GM19455 (cell line): ENCODE measurements at regions not wholly inside any gene's neighbourhood (a gene's known extent, or its start where the extent isn't known, plus 50 kb on each side); places are given as distances from the start of the nearest gene placed in this dataset.

Experiments
- ATAC-seq: cut with Tn5 transposase; IDR thresholded peaks from one replicate; pipeline ENCODE4 v1.9.1; 2021; ENCODE audit not compliant: unreplicated experiment

- no peak for ATAC-seq
Measured at GRCh38 chr9:11457825-11458790, 845.3 kb upstream of the PTPRD start.

- ATAC-seq: no peak
Measured at GRCh38 chr9:11469745-11470144, 856.9 kb upstream of the PTPRD start.

GRCh38 chr9:11471321-11471720, 858.5 kb upstream of the PTPRD start:
- no peak for ATAC-seq

GRCh38 chr9:11500780-11501179, 888.0 kb upstream of the PTPRD start:
- no peak for ATAC-seq

GRCh38 chr9:11506980-11507379, 894.2 kb upstream of the PTPRD start:
- ATAC-seq: no peak

- no peak for ATAC-seq
Measured at GRCh38 chr9:11537566-11537965, 924.8 kb upstream of the PTPRD start.

- ATAC-seq: no peak
Measured at GRCh38 chr9:11542781-11543180, 930.0 kb upstream of the PTPRD start.

GRCh38 chr9:11546231-11546630, 933.4 kb upstream of the PTPRD start:
- ATAC-seq: no peak

GRCh38 chr9:11549311-11549794, 936.6 kb upstream of the PTPRD start:
- no peak for ATAC-seq

GRCh38 chr9:11551106-11551505, 938.3 kb upstream of the PTPRD start:
- no peak for ATAC-seq

GRCh38 chr9:11558043-11558442, 945.2 kb upstream of the PTPRD start:
- no peak for ATAC-seq

GRCh38 chr9:11559001-11559776, 946.4 kb upstream of the PTPRD start:
- no peak for ATAC-seq

GRCh38 chr9:11577522-11577921, 964.7 kb upstream of the PTPRD start:
- no peak for ATAC-seq

- ATAC-seq: no peak
Measured at GRCh38 chr9:11595756-11596155, 983.0 kb upstream of the PTPRD start.

GRCh38 chr9:11618241-11618805, 1005.5 kb upstream of the PTPRD start:
- no peak for ATAC-seq

GRCh38 chr9:11632691-11633090, 1019.9 kb upstream of the PTPRD start:
- no peak for ATAC-seq

GRCh38 chr9:11646831-11647230, 1034.0 kb upstream of the PTPRD start:
- no peak for ATAC-seq

GRCh38 chr9:11653867-11654266, 1039.3 kb upstream of the TYRP1 start:
- ATAC-seq: no peak

- ATAC-seq: no peak
Measured at GRCh38 chr9:11663913-11664312, 1029.3 kb upstream of the TYRP1 start.

- ATAC-seq: no peak
Measured at GRCh38 chr9:11676821-11677220, 1016.4 kb upstream of the TYRP1 start.

- no peak for ATAC-seq
Measured at GRCh38 chr9:11686733-11687132, 1006.5 kb upstream of the TYRP1 start.

GRCh38 chr9:11697126-11697525, 996.1 kb upstream of the TYRP1 start:
- ATAC-seq: no peak
